WTC11 (cell line): ENCODE measurements at regions not wholly inside any gene's neighbourhood (a gene's known extent, or its start where the extent isn't known, plus 50 kb on each side); places are given as distances from the start of the nearest gene placed in this dataset.

Experiments used
- ATAC-seq: fragments of 200-7000 bp; cut with Tn5 transposase; 2 replicates; pipeline ENCODE4 v1.10.0; 2021; ENCODE audit warnings: mild to moderate bottlenecking, moderate library complexity
- CTCF ChIA-PET: fragments of 300-600 bp; sonication (Branson Sonifier 250); formaldehyde crosslinking; loops from one replicate; lab custom pipeline; 2021; ENCODE audit warnings: antibody characterized with exemption; lab: Charles Lee
- POLR2A ChIA-PET: fragments of 350-600 bp; sonication (Branson Sonifier 250); formaldehyde crosslinking; loops from one replicate; lab custom pipeline; 2021; ENCODE audit warnings: antibody characterized with exemption; lab: Charles Lee
- DNase-seq: peaks from one replicate; pipeline ENCODE4 v3.0.0; 2021; ENCODE audit warnings: low spot score
- H3K27ac Mint-ChIP-seq: 2 replicates; pipeline ENCODE4 v1.8.0; 2021; ENCODE audit warnings: mixed read lengths
- H3K27me3 Mint-ChIP-seq: 2 replicates; pipeline ENCODE4 v1.8.0; 2021; ENCODE audit warnings: low read depth, mild to moderate bottlenecking, moderate library complexity, mixed read lengths
- H3K36me3 Mint-ChIP-seq: 2 replicates; pipeline ENCODE4 v1.8.0; 2021; ENCODE audit warnings: mixed read lengths
- H3K4me1 Mint-ChIP-seq: 2 replicates; pipeline ENCODE4 v1.8.0; 2022; ENCODE audit warnings: mixed read lengths
- H3K4me3 Mint-ChIP-seq: 2 replicates; pipeline ENCODE4 v1.8.0; 2021; ENCODE audit warnings: mild to moderate bottlenecking, moderate library complexity, mixed read lengths
- H3K9me3 Mint-ChIP-seq: 2 replicates; pipeline ENCODE4 v1.8.0; 2021; ENCODE audit warnings: mixed read lengths
- ATF1 ChIP-seq: sonication (generic); formaldehyde crosslinking; IDR thresholded peaks from 2 replicates; pipeline ENCODE4 v1.8.1; 2023; ENCODE audit warnings: mild to moderate bottlenecking, moderate library complexity, missing genetic modification reagents
- FOXK1 ChIP-seq: sonication (generic); formaldehyde crosslinking; IDR thresholded peaks from 2 replicates; pipeline ENCODE4 v1.8.0; 2022; ENCODE audit warnings: mild to moderate bottlenecking, moderate library complexity, missing genetic modification reagents
- FOXP4 ChIP-seq: sonication (generic); formaldehyde crosslinking; IDR thresholded peaks from 2 replicates; pipeline ENCODE4 v1.8.0; 2022; ENCODE audit warnings: mild to moderate bottlenecking, missing genetic modification reagents
- GABPB1 ChIP-seq: sonication (generic); formaldehyde crosslinking; IDR thresholded peaks from 2 replicates; pipeline ENCODE4 v1.8.1; 2023; ENCODE audit warnings: mild to moderate bottlenecking, missing genetic modification reagents
- IRF1 ChIP-seq: sonication (generic); formaldehyde crosslinking; IDR thresholded peaks from 2 replicates; pipeline ENCODE4 v1.8.0; 2023; ENCODE audit warnings: missing genetic modification reagents
- JAZF1 ChIP-seq: fragments of 250-450 bp; sonication (Bioruptor Pico); IDR thresholded peaks from 2 replicates; pipeline ENCODE4 v1.9.0; 2021; ENCODE audit warnings: moderate library complexity, mild to moderate bottlenecking, inconsistent platforms
- MLX ChIP-seq: sonication (generic); formaldehyde crosslinking; IDR thresholded peaks from 2 replicates; pipeline ENCODE4 v1.8.1; 2023; ENCODE audit warnings: mild to moderate bottlenecking, missing genetic modification reagents, moderate library complexity
- MXD4 ChIP-seq: fragments of 250-450 bp; sonication (Bioruptor Pico); IDR thresholded peaks from 2 replicates; pipeline ENCODE4 v1.8.0; 2021; ENCODE audit warnings: mild to moderate bottlenecking, moderate library complexity, borderline replicate concordance
- NFATC4 ChIP-seq: fragments of 250-450 bp; sonication (Bioruptor Pico); IDR thresholded peaks from 2 replicates; pipeline ENCODE4 v1.9.0; 2021; ENCODE audit warnings: mild to moderate bottlenecking
- NR2C2 ChIP-seq: sonication (generic); formaldehyde crosslinking; IDR thresholded peaks from 2 replicates; pipeline ENCODE4 v1.8.0; 2022; ENCODE audit warnings: mild to moderate bottlenecking, missing genetic modification reagents
- OVOL2 ChIP-seq: fragments of 250-450 bp; sonication (Bioruptor Pico); IDR thresholded peaks from 2 replicates; pipeline ENCODE4 v1.9.0; 2021; ENCODE audit warnings: mild to moderate bottlenecking, borderline replicate concordance
- PRDM15 ChIP-seq: sonication (generic); formaldehyde crosslinking; IDR thresholded peaks from 2 replicates; pipeline ENCODE4 v1.8.0; 2022; ENCODE audit warnings: missing genetic modification reagents
- SMAD4 ChIP-seq: sonication (generic); formaldehyde crosslinking; IDR thresholded peaks from 2 replicates; pipeline ENCODE4 v1.8.0; 2022; ENCODE audit warnings: mild to moderate bottlenecking, missing genetic modification reagents
- SOX15 ChIP-seq: fragments of 250-450 bp; sonication (Bioruptor Pico); IDR thresholded peaks from 2 replicates; pipeline ENCODE4 v1.9.0; 2021; ENCODE audit warnings: mild to moderate bottlenecking
- SP1 ChIP-seq: sonication (generic); formaldehyde crosslinking; conservative IDR thresholded peaks from 2 replicates; pipeline ENCODE4 v1.8.1; 2022; ENCODE audit warnings: missing genetic modification reagents
- STAT6 ChIP-seq: sonication (generic); formaldehyde crosslinking; conservative IDR thresholded peaks from 2 replicates; pipeline ENCODE4 v1.8.1; 2023; ENCODE audit warnings: mild to moderate bottlenecking, low read depth, missing genetic modification reagents, moderate library complexity
- TEAD1 ChIP-seq: sonication (generic); formaldehyde crosslinking; IDR thresholded peaks from 2 replicates; pipeline ENCODE4 v1.8.0; 2022; ENCODE audit warnings: mild to moderate bottlenecking, missing genetic modification reagents
- TEAD4 ChIP-seq: sonication (generic); formaldehyde crosslinking; IDR thresholded peaks from 2 replicates; pipeline ENCODE4 v1.8.0; 2022; ENCODE audit warnings: mild to moderate bottlenecking, missing genetic modification reagents
- USF1 ChIP-seq: sonication (generic); formaldehyde crosslinking; IDR thresholded peaks from 2 replicates; pipeline ENCODE4 v1.8.0; 2022; ENCODE audit warnings: mild to moderate bottlenecking, missing genetic modification reagents
- USF2 ChIP-seq: sonication (generic); formaldehyde crosslinking; IDR thresholded peaks from 2 replicates; pipeline ENCODE4 v1.8.1; 2023; ENCODE audit warnings: mild to moderate bottlenecking, missing genetic modification reagents, moderate library complexity
- ZNF121 ChIP-seq: sonication (generic); formaldehyde crosslinking; IDR thresholded peaks from 2 replicates; pipeline ENCODE4 v1.8.0; 2023; ENCODE audit warnings: missing genetic modification reagents
- ZNF219 ChIP-seq: sonication (generic); formaldehyde crosslinking; IDR thresholded peaks from 2 replicates; pipeline ENCODE4 v1.8.0; 2023; ENCODE audit warnings: missing genetic modification reagents, mild to moderate bottlenecking, borderline replicate concordance
- ZNF396 ChIP-seq: fragments of 250-450 bp; sonication (Bioruptor Pico); IDR thresholded peaks from 2 replicates; pipeline ENCODE4 v1.8.0; 2021; ENCODE audit warnings: mild to moderate bottlenecking, moderate library complexity, borderline replicate concordance
- ZNF416 ChIP-seq: fragments of 250-450 bp; sonication (Bioruptor Pico); IDR thresholded peaks from 2 replicates; pipeline ENCODE4 v1.9.0; 2021; ENCODE audit warnings: mild to moderate bottlenecking, inconsistent platforms
- ZNF671 ChIP-seq: fragments of 250-450 bp; sonication (Bioruptor Pico); IDR thresholded peaks from 2 replicates; pipeline ENCODE4 v1.8.0; 2021; ENCODE audit warnings: mild to moderate bottlenecking
- ZSCAN18 ChIP-seq: fragments of 250-450 bp; sonication (Bioruptor Pico); IDR thresholded peaks from 2 replicates; pipeline ENCODE4 v2.1.2; 2022; ENCODE audit warnings: mild to moderate bottlenecking, moderate library complexity

GRCh38 chr15:26438718-26439117 lies 334.1 kb downstream of the GABRB3 start:
- CTCF ChIA-PET, result no interaction called here
- Mint-ChIP-seq H3K4me1 (no peaks in the 10 kb centered on the region), H3K36me3 (peaks cover 1% of the 10 kb centered on the region), H3K4me3 (no peak overlapping the region), H3K27me3 (no peaks in the 10 kb centered on the region), H3K9me3 (peaks cover 26% of the 10 kb centered on the region), H3K27ac (no peak overlapping the region)
- ATAC-seq (no peak; the same call in 1 of the 2 replicates), DNase-seq (no peak)
- TF ChIP-seq IRF1 (CRISPR knock-in tag), result no peak
- no peak for TF ChIP-seq PRDM15 (CRISPR knock-in tag)
- TF ChIP-seq STAT6 (CRISPR knock-in tag), result no peak
- TF ChIP-seq JAZF1, result no peak
- no peak for TF ChIP-seq ZNF121 (CRISPR knock-in tag)
- no peak for TF ChIP-seq SP1
- TF ChIP-seq USF2, result no peak
- no peak for TF ChIP-seq MLX (CRISPR knock-in tag)
- no peak for TF ChIP-seq SOX15 (CRISPR knock-in tag)
- TF ChIP-seq SMAD4 (CRISPR knock-in tag), result no peak
- no peak for TF ChIP-seq TEAD4 (CRISPR knock-in tag)
- no peak for TF ChIP-seq ATF1 (CRISPR knock-in tag)
- no peak for TF ChIP-seq NR2C2 (CRISPR knock-in tag)
- no peak for TF ChIP-seq ZSCAN18 (CRISPR knock-in tag)
- TF ChIP-seq ZNF219 (CRISPR knock-in tag), result no peak
- POLR2A ChIA-PET, result no interaction called here

GRCh38 chr15:26438316-26438715 lies 334.6 kb downstream of the GABRB3 start:
- Mint-ChIP-seq H3K36me3 (no peaks in the 10 kb centered on the region; the same call in 1 of the 2 replicates), H3K4me3 (no peak overlapping the region), H3K27me3 (no peaks in the 10 kb centered on the region), H3K27ac (no peak overlapping the region), H3K9me3 (peaks cover 22% of the 10 kb centered on the region), H3K4me1 (0 out of 2 replicates have a peak, but pooled peaks cover under 1% of the 10 kb centered on the region)
- CTCF ChIA-PET, result no interaction called here
- DNase-seq (no peak), ATAC-seq (no peak)
- POLR2A ChIA-PET, result no interaction called here
- TF ChIP-seq ZNF416 (no peak), GABPB1 (CRISPR knock-in tag) (no peak), ZNF671 (CRISPR knock-in tag) (no peak), TEAD1 (no peak), FOXP4 (no peak), FOXK1 (CRISPR knock-in tag) (no peak), OVOL2 (CRISPR knock-in tag) (no peak), USF1 (no peak), ZNF396 (no peak), NFATC4 (no peak), MXD4 (CRISPR knock-in tag) (no peak)
